PC-3 (cell line): ENCODE measurements at regions not wholly inside any gene's neighbourhood (a gene's known extent, or its start where the extent isn't known, plus 50 kb on each side); places are given as distances from the start of the nearest gene placed in this dataset.

Experiments
- ATAC-seq: fragments of 200-7000 bp; cut with Tn5 transposase; 2 replicates; pipeline ENCODE4 v1.9.1; 2020; ENCODE audit warnings: mild to moderate bottlenecking, moderate library complexity
- BruUV-seq: library from RNA; stranded (reverse); fragments of 400-500 nt; replicated peaks from 2 replicates; lab custom pipeline; 2021; lab: Mats Ljungman, UMichigan
- CTCF ChIA-PET: fragments of 300-600 bp; sonication (Branson Sonifier 250); formaldehyde crosslinking; loops from one replicate; lab custom pipeline; 2022; ENCODE audit warnings: antibody characterized with exemption; lab: Charles Lee
- POLR2A ChIA-PET: fragments of 300-600 bp; sonication (Branson Sonifier 250); formaldehyde crosslinking; loops from one replicate; lab custom pipeline; 2022; ENCODE audit warnings: antibody characterized with exemption; ENCODE audit not compliant: unreplicated experiment; lab: Charles Lee
- DNase-seq: peaks from one replicate; pipeline ENCODE4 v3.0.0-alpha.2; 2015
- H2AFZ ChIP-seq: fragments of 300-600 bp; sonication (generic); 2 replicates; pipeline ENCODE4 v1.6.0; 2016; ENCODE audit warnings: antibody characterized with exemption, low read length
- H3F3A ChIP-seq: fragments of 300-600 bp; sonication (generic); one replicate; pipeline ENCODE4 v1.6.0; 2017; ENCODE audit warnings: antibody characterized with exemption, low read length, control low read depth, mild to moderate bottlenecking; ENCODE audit not compliant: unreplicated experiment
- H3K27ac ChIP-seq: fragments of 300-600 bp; sonication (generic); 2 replicates; pipeline ENCODE4 v1.5.1; 2016; ENCODE audit warnings: mild to moderate bottlenecking, low read length
- H3K27me3 ChIP-seq: fragments of 300-600 bp; sonication (generic); 2 replicates; pipeline ENCODE4 v1.6.1; 2016; ENCODE audit warnings: low read length, mixed read lengths
- H3K36me3 ChIP-seq: fragments of 300-600 bp; sonication (generic); 2 replicates; pipeline ENCODE4 v1.6.1; 2016; ENCODE audit warnings: low read depth, mixed run types, low read length, mixed read lengths
- H3K4me1 ChIP-seq: fragments of 300-600 bp; sonication (generic); 2 replicates; pipeline ENCODE4 v1.5.1; 2016; ENCODE audit warnings: low read length; ENCODE audit not compliant: insufficient read depth
- H3K4me2 ChIP-seq: fragments of 300-600 bp; sonication (generic); 2 replicates; pipeline ENCODE4 v1.6.0; 2016; ENCODE audit warnings: low read length
- H3K4me3 ChIP-seq: fragments of 300-600 bp; sonication (generic); 2 replicates; pipeline ENCODE4 v1.5.1; 2016; ENCODE audit warnings: mild to moderate bottlenecking, low read length, mixed read lengths
- H3K79me2 ChIP-seq: fragments of 300-600 bp; sonication (generic); 2 replicates; pipeline ENCODE4 v1.6.1; 2017; ENCODE audit warnings: low read length, mixed read lengths
- H3K9ac ChIP-seq: fragments of 300-600 bp; sonication (generic); 2 replicates; pipeline ENCODE4 v1.6.0; 2016; ENCODE audit warnings: mild to moderate bottlenecking, low read length
- H3K9me2 ChIP-seq: fragments of 300-600 bp; sonication (generic); replicated peaks from 2 replicates; pipeline ENCODE4 v1.6.1; 2016; ENCODE audit warnings: mixed run types, low read length, mixed read lengths
- H3K9me3 ChIP-seq: fragments of 300-600 bp; sonication (generic); 2 replicates; pipeline ENCODE4 v1.6.1; 2016; ENCODE audit warnings: low read length, mixed read lengths
- H4K20me1 ChIP-seq: fragments of 300-600 bp; sonication (generic); 2 replicates; pipeline ENCODE4 v1.6.1; 2016; ENCODE audit warnings: low read length, mixed read lengths
- CTCF ChIP-seq: fragments of 300-600 bp; sonication (generic); conservative IDR thresholded peaks from 2 replicates; pipeline ENCODE4 v1.5.1; 2017; ENCODE audit warnings: antibody characterized with exemption, low read depth, mild to moderate bottlenecking, low read length
- EZH2 ChIP-seq: fragments of 300-600 bp; sonication (generic); IDR thresholded peaks from one replicate; pipeline ENCODE4 v1.6.1; 2017; ENCODE audit warnings: antibody characterized with exemption, mild to moderate bottlenecking, low read length; ENCODE audit not compliant: unreplicated experiment
- EZH2phosphoT487 ChIP-seq: fragments of 300-600 bp; sonication (generic); IDR thresholded peaks from 2 replicates; pipeline ENCODE4 v1.6.1; 2018; ENCODE audit warnings: mild to moderate bottlenecking, antibody characterized with exemption, low read length, borderline replicate concordance
- intact Hi-C: fragments of 100-400 bp; cut with micrococcal nuclease; formaldehyde crosslinking; loops from 2 replicates; pipeline ENCODE4 v1.9.0; 2023

- no peak overlapping the region for H3K27ac ChIP-seq
- ChIA-PET POLR2A (no interaction called here), CTCF (no interaction called here)
- TF ChIP-seq EZH2 (no peak), EZH2phosphoT487 (no peak), CTCF (no peak)
- H3K9me2 ChIP-seq: no peaks in the 10 kb centered on the region
- H3K4me3 ChIP-seq: no peak overlapping the region
- H3K36me3 ChIP-seq: no peaks in the 10 kb centered on the region
- intact Hi-C loops: no loop called here
- H3K4me1 ChIP-seq: no peaks in the 10 kb centered on the region
- H3K27me3 ChIP-seq: no peaks in the 10 kb centered on the region
- H3K79me2 ChIP-seq: no peaks in the 10 kb centered on the region
- no peaks in the 10 kb centered on the region for H3K9me3 ChIP-seq
- no peaks in the 10 kb centered on the region for H4K20me1 ChIP-seq
- H2AFZ ChIP-seq: no peak overlapping the region
- no peak overlapping the region for H3K9ac ChIP-seq
- ATAC-seq (no peak), DNase-seq (no peak)
- no peak overlapping the region for H3K4me2 ChIP-seq
- BruUV-seq: no TSS peak
- no peaks in the 10 kb centered on the region for H3F3A ChIP-seq
Measured at GRCh38 chr1:195894411-195894810, 713.8 kb downstream of the KCNT2 start.

- POLR2A ChIA-PET: no interaction called here
- H2AFZ ChIP-seq: no peak overlapping the region
- intact Hi-C loops: no loop called here
Measured at GRCh38 chr1:195886000-195886399, 722.2 kb downstream of the KCNT2 start.

GRCh38 chr1:195878478-195878877 is 729.8 kb downstream of the KCNT2 start:
- ATAC-seq: no peak
- TF ChIP-seq EZH2 (no peak), CTCF (no peak), EZH2phosphoT487 (no peak)
- H3K4me3 ChIP-seq: no peak overlapping the region
- H3K4me2 ChIP-seq: no peak overlapping the region
- DNase-seq: no peak
- ChIA-PET CTCF (no interaction called here), POLR2A (no interaction called here)
- BruUV-seq: no TSS peak
- no peaks in the 10 kb centered on the region for H3F3A ChIP-seq
- H3K4me1 ChIP-seq: no peaks in the 10 kb centered on the region
- intact Hi-C loops: no loop called here
- H3K9ac ChIP-seq: no peak overlapping the region
- no peaks in the 10 kb centered on the region for H3K27me3 ChIP-seq
- no peaks in the 10 kb centered on the region for H3K79me2 ChIP-seq
- no peaks in the 10 kb centered on the region for H3K9me2 ChIP-seq
- H3K36me3 ChIP-seq: no peaks in the 10 kb centered on the region
- H4K20me1 ChIP-seq: no peaks in the 10 kb centered on the region
- H2AFZ ChIP-seq: no peak overlapping the region
- no peaks in the 10 kb centered on the region for H3K9me3 ChIP-seq
- H3K27ac ChIP-seq: no peak overlapping the region

More at GRCh38 chr1:195886000-195886399, 722.2 kb downstream of the KCNT2 start:
- H3K9me2 ChIP-seq: no peaks in the 10 kb centered on the region
- no peak overlapping the region for H3K9ac ChIP-seq
- H3K4me2 ChIP-seq: no peak overlapping the region
- CTCF ChIA-PET: no interaction called here
- H4K20me1 ChIP-seq: no peaks in the 10 kb centered on the region
- H3F3A ChIP-seq: no peaks in the 10 kb centered on the region
- no peaks in the 10 kb centered on the region for H3K4me1 ChIP-seq
- no TSS peak for BruUV-seq
- H3K79me2 ChIP-seq: no peaks in the 10 kb centered on the region
- no peak overlapping the region for H3K27ac ChIP-seq
- no peak overlapping the region for H3K4me3 ChIP-seq
- no peaks in the 10 kb centered on the region for H3K9me3 ChIP-seq
- no peak for ATAC-seq
- H3K27me3 ChIP-seq: no peaks in the 10 kb centered on the region
- H3K36me3 ChIP-seq: no peaks in the 10 kb centered on the region
- DNase-seq: no peak
- TF ChIP-seq CTCF: peak; percentile 51
- TF ChIP-seq EZH2: no peak
- TF ChIP-seq EZH2phosphoT487: no peak
